GM23338 (cell line): ENCODE measurements at regions not wholly inside any gene's neighbourhood (a gene's known extent, or its start where the extent isn't known, plus 50 kb on each side); places are given as distances from the start of the nearest gene placed in this dataset.

Experiments
- CREB1 ChIP-seq: fragments of 250-450 bp; sonication (Bioruptor Pico); IDR thresholded peaks from 2 replicates; pipeline ENCODE4 v1.5.0; 2020; ENCODE audit warnings: low read depth, mild to moderate bottlenecking, moderate library complexity
- EZH2 ChIP-seq: fragments of 200-600 bp; sonication (generic); IDR thresholded peaks from one replicate; pipeline ENCODE4 v1.8.0; 2017; ENCODE audit warnings: antibody characterized with exemption, mild to moderate bottlenecking, low read depth; ENCODE audit not compliant: unreplicated experiment
- EZH2phosphoT487 ChIP-seq: fragments of 200-600 bp; sonication (generic); IDR thresholded peaks from one replicate; pipeline ENCODE4 v1.8.1; 2018; ENCODE audit warnings: antibody characterized with exemption; ENCODE audit not compliant: unreplicated experiment
- JUNB ChIP-seq: IDR thresholded peaks from one replicate; pipeline ENCODE4 v1.6.1; 2016; ENCODE audit warnings: antibody characterized with exemption; ENCODE audit not compliant: unreplicated experiment
- NANOG ChIP-seq: IDR thresholded peaks from 2 replicates; pipeline ENCODE4 v1.6.1; 2016; ENCODE audit warnings: antibody characterized with exemption, borderline replicate concordance
- POLR2AphosphoS5 ChIP-seq: IDR thresholded peaks from 2 replicates; pipeline ENCODE4 v1.6.1; 2016; ENCODE audit warnings: antibody characterized with exemption, low read depth
- STAT1 ChIP-seq: IDR thresholded peaks from one replicate; pipeline ENCODE4 v1.6.1; 2016; ENCODE audit warnings: antibody characterized with exemption; ENCODE audit not compliant: unreplicated experiment
- ZNF114 ChIP-seq: fragments of 250-450 bp; sonication (Bioruptor Pico); IDR thresholded peaks from 2 replicates; pipeline ENCODE4 v1.5.0; 2020; ENCODE audit warnings: mild to moderate bottlenecking, moderate library complexity
- TF ChIP-seq, protein P1 (sequence below), 2 experiments: fragments of 200-600 bp in 1 of 2; sonication (generic) in 1 of 2; conservative IDR thresholded peaks; 2 replicates each; pipeline versions ENCODE4 v1.5.1 to v1.6.1; 2016 to 2017; ENCODE audit warnings: antibody characterized with exemption in 2 of 2, low read depth in 2 of 2, mild to moderate bottlenecking in 2 of 2, moderate library complexity in 1 of 2
- TF ChIP-seq, protein P2 (sequence below): IDR thresholded peaks from one replicate; pipeline ENCODE4 v1.6.1; 2018; ENCODE audit warnings: antibody characterized with exemption; ENCODE audit not compliant: unreplicated experiment
- TF ChIP-seq, protein P3 (sequence below): IDR thresholded peaks from 2 replicates; pipeline ENCODE4 v1.6.1; 2016; ENCODE audit warnings: antibody characterized with exemption
- TF ChIP-seq, protein P4 (sequence below): fragments of 250-450 bp; sonication (Bioruptor Pico); IDR thresholded peaks from 2 replicates; pipeline ENCODE4 v1.5.0; 2020; ENCODE audit warnings: mild to moderate bottlenecking, moderate library complexity

DNA sequence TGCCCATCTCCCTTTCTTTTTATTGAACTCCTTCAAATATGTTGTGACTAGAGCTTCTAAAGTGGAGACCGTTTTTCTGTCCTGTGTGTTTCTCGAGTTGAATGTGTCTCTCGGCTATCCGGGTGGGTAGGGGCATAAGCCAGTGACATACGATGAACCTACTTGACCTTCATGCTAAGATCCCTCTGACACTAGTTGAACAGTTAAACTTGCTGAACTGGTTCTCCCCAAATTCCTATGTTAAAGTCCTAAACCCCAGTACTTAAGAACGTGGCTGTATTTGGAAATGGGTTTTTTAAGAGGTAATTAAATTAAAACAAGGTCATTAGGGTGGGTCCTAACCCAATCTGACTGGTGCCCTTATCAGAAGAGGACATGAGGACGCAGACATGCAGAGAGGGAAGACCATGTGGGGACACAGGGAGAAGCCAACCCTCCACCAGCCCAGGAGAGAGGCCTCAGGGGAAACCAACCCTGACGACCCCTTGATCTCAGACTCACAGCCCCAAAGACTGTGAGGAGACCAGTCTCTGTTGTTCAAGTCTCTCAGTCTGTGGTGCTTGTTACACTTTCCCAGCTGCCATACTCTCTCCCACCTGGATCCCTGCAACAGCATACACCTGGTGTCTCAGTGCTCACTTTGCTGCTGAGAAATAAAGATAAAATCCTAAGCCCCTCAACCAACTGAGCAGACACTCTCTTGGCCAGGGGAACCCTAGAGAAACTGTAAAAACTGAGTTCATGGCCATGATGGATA is 208.4 kb downstream of the MYLK4 start:
- TF ChIP-seq, protein P1, sequence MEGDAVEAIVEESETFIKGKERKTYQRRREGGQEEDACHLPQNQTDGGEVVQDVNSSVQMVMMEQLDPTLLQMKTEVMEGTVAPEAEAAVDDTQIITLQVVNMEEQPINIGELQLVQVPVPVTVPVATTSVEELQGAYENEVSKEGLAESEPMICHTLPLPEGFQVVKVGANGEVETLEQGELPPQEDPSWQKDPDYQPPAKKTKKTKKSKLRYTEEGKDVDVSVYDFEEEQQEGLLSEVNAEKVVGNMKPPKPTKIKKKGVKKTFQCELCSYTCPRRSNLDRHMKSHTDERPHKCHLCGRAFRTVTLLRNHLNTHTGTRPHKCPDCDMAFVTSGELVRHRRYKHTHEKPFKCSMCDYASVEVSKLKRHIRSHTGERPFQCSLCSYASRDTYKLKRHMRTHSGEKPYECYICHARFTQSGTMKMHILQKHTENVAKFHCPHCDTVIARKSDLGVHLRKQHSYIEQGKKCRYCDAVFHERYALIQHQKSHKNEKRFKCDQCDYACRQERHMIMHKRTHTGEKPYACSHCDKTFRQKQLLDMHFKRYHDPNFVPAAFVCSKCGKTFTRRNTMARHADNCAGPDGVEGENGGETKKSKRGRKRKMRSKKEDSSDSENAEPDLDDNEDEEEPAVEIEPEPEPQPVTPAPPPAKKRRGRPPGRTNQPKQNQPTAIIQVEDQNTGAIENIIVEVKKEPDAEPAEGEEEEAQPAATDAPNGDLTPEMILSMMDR (conservative IDR thresholded peaks at IDR 0.05; ENCODE audit: low read depth in 2 of 2), result no peak
- no peak for TF ChIP-seq EZH2phosphoT487
- TF ChIP-seq POLR2AphosphoS5, result no peak
- no peak for TF ChIP-seq JUNB
- TF ChIP-seq EZH2, result no peak
- no peak for TF ChIP-seq CREB1 (CRISPR knock-in tag)
- TF ChIP-seq, protein P2, sequence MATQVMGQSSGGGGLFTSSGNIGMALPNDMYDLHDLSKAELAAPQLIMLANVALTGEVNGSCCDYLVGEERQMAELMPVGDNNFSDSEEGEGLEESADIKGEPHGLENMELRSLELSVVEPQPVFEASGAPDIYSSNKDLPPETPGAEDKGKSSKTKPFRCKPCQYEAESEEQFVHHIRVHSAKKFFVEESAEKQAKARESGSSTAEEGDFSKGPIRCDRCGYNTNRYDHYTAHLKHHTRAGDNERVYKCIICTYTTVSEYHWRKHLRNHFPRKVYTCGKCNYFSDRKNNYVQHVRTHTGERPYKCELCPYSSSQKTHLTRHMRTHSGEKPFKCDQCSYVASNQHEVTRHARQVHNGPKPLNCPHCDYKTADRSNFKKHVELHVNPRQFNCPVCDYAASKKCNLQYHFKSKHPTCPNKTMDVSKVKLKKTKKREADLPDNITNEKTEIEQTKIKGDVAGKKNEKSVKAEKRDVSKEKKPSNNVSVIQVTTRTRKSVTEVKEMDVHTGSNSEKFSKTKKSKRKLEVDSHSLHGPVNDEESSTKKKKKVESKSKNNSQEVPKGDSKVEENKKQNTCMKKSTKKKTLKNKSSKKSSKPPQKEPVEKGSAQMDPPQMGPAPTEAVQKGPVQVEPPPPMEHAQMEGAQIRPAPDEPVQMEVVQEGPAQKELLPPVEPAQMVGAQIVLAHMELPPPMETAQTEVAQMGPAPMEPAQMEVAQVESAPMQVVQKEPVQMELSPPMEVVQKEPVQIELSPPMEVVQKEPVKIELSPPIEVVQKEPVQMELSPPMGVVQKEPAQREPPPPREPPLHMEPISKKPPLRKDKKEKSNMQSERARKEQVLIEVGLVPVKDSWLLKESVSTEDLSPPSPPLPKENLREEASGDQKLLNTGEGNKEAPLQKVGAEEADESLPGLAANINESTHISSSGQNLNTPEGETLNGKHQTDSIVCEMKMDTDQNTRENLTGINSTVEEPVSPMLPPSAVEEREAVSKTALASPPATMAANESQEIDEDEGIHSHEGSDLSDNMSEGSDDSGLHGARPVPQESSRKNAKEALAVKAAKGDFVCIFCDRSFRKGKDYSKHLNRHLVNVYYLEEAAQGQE, result no peak
- no peak for TF ChIP-seq STAT1
- TF ChIP-seq ZNF114 (CRISPR knock-in tag), result no peak
- no peak for TF ChIP-seq NANOG
- TF ChIP-seq, protein P3, sequence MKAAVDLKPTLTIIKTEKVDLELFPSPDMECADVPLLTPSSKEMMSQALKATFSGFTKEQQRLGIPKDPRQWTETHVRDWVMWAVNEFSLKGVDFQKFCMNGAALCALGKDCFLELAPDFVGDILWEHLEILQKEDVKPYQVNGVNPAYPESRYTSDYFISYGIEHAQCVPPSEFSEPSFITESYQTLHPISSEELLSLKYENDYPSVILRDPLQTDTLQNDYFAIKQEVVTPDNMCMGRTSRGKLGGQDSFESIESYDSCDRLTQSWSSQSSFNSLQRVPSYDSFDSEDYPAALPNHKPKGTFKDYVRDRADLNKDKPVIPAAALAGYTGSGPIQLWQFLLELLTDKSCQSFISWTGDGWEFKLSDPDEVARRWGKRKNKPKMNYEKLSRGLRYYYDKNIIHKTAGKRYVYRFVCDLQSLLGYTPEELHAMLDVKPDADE, result no peak
- TF ChIP-seq, protein P4, sequence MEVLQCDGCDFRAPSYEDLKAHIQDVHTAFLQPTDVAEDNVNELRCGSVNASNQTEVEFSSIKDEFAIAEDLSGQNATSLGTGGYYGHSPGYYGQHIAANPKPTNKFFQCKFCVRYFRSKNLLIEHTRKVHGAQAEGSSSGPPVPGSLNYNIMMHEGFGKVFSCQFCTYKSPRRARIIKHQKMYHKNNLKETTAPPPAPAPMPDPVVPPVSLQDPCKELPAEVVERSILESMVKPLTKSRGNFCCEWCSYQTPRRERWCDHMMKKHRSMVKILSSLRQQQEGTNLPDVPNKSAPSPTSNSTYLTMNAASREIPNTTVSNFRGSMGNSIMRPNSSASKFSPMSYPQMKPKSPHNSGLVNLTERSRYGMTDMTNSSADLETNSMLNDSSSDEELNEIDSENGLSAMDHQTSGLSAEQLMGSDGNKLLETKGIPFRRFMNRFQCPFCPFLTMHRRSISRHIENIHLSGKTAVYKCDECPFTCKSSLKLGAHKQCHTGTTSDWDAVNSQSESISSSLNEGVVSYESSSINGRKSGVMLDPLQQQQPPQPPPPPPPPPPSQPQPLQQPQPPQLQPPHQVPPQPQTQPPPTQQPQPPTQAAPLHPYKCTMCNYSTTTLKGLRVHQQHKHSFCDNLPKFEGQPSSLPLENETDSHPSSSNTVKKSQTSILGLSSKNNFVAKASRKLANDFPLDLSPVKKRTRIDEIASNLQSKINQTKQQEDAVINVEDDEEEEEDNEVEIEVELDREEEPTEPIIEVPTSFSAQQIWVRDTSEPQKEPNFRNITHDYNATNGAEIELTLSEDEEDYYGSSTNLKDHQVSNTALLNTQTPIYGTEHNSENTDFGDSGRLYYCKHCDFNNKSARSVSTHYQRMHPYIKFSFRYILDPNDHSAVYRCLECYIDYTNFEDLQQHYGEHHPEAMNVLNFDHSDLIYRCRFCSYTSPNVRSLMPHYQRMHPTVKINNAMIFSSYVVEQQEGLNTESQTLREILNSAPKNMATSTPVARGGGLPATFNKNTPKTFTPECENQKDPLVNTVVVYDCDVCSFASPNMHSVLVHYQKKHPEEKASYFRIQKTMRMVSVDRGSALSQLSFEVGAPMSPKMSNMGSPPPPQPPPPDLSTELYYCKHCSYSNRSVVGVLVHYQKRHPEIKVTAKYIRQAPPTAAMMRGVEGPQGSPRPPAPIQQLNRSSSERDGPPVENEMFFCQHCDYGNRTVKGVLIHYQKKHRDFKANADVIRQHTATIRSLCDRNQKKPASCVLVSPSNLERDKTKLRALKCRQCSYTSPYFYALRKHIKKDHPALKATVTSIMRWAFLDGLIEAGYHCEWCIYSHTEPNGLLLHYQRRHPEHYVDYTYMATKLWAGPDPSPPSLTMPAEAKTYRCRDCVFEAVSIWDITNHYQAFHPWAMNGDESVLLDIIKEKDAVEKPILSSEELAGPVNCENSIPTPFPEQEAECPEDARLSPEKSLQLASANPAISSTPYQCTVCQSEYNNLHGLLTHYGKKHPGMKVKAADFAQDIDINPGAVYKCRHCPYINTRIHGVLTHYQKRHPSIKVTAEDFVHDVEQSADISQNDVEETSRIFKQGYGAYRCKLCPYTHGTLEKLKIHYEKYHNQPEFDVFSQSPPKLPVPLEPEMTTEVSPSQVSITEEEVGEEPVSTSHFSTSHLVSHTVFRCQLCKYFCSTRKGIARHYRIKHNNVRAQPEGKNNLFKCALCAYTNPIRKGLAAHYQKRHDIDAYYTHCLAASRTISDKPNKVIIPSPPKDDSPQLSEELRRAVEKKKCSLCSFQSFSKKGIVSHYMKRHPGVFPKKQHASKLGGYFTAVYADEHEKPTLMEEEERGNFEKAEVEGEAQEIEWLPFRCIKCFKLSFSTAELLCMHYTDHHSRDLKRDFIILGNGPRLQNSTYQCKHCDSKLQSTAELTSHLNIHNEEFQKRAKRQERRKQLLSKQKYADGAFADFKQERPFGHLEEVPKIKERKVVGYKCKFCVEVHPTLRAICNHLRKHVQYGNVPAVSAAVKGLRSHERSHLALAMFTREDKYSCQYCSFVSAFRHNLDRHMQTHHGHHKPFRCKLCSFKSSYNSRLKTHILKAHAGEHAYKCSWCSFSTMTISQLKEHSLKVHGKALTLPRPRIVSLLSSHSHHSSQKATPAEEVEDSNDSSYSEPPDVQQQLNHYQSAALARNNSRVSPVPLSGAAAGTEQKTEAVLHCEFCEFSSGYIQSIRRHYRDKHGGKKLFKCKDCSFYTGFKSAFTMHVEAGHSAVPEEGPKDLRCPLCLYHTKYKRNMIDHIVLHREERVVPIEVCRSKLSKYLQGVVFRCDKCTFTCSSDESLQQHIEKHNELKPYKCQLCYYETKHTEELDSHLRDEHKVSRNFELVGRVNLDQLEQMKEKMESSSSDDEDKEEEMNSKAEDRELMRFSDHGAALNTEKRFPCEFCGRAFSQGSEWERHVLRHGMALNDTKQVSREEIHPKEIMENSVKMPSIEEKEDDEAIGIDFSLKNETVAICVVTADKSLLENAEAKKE (CRISPR knock-in tag), result no peak
